HG03280 (cell line): ENCODE measurements at regions not wholly inside any gene's neighbourhood (a gene's known extent, or its start where the extent isn't known, plus 50 kb on each side); places are given as distances from the start of the nearest gene placed in this dataset.
"Not testable (repeated sequence)": the region's sequence is repeated elsewhere in the genome, so short reads cannot be mapped to it uniquely, and the experiment has no call there.

Experiments
- ATAC-seq: cut with Tn5 transposase; IDR thresholded peaks from one replicate; pipeline ENCODE4 v1.9.1; 2021; ENCODE audit warnings: mild to moderate bottlenecking, moderate library complexity; ENCODE audit not compliant: unreplicated experiment

DNA sequence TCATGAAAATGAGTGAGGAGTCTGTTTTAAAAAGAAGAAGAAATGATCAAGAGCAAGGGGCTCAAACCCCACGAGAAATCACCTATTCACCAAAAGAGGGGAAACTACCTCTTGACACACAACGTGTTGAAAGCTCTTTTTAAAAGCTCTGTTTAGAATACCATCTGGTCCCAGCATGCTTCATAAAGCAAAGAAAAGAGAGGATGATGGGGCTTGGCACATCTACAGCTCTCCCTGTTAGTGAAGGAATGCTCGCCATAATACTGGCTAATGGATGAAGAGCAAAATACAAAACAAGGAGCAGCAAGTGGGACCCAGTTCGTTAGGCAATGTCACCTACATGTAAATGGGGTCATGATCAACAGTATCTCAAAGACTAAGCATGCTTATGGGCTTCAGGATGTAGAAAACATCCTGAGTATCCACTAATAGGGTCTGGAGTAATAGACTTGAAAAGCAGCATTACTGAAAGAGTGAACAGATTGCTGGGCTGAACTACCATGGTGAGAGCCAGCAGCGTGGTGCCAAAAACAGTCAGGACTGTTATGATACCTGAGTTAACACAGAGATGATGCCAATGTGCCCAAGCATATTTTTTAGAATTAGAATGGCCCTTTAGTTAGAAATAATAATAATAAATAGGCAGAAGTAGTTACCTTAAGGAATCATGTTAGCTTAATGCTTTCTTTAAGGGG, 159.7 kb upstream of the POU1F1 start:
- ATAC-seq = no peak

DNA sequence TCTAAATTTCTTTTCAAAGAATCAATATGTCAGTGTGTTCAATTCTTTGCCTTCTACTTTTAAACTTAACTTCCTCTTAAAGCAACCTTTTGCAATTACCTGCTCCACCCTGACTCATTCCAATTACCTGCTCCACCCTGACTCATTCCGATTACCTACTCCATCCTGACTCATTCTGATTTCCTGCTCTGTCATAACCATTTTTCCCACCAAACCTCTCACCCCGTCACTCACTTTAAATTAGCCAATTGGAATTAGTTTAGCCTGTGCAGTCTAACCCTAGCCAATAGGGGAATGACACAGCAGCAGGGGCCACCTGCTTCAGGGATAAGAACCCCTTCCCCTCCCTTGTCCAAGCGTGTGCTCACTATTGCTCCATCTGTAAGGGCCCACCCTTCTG, 157.1 kb upstream of the POU1F1 start:
- not testable (repeated sequence) for ATAC-seq

DNA sequence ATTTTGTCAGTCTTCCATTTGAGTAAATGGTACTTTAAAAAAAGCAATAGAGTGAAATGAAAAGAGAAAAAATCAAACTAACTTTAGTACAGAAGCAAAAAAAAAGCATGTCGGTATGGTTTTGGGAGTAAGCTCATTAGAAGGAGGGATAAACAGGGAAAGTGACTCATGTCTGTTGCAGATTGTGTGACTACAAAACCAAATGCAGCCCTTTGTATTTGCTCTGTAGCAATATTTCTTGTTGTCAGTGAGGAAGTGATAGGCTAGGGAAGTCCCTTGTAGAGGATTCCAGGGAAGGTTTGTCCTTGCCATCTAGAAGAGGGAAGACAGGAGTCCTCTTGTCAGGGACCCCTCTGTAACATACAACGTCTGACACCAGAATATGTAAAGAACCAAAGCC, 150.5 kb upstream of the POU1F1 start:
- no peak for ATAC-seq

DNA sequence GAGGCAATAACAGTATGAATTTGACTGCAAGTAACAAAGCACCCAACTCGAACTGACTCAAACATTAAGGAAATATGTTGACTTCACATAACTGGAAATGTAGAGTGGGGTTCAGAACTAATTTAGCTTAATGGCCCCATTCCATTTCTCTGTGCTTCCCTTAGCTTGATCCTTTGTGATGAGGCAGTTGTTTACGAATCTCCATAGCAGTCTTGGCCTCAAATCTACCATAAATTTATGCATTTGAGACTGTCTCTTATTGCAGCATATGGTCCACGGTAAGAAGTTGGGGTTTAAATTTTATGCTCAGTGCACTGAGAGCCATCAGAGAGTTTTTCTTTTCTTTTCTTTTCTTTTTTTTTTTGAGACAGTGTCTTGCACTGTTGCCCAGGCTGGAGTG, 148.7 kb upstream of the POU1F1 start:
- no peak for ATAC-seq

DNA sequence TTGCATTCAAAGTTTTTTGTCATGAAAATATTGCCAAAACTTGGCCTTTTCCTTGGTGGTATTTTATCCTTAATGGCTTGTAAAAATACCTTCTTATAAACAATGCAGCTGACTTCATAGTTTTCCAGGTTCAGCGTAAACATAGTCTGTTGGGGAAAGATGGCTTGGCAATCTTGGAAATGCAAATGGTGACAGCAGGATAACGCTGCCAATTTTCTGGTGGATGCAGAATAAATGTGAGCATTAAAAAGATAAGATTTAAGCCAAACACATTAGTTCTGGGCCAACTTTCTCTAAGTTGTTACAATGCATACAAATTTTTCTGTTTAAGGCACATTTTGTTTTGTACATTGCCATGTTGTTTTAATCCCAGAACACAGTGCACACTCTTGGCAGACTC, 147.0 kb upstream of the POU1F1 start:
- ATAC-seq = no peak

DNA sequence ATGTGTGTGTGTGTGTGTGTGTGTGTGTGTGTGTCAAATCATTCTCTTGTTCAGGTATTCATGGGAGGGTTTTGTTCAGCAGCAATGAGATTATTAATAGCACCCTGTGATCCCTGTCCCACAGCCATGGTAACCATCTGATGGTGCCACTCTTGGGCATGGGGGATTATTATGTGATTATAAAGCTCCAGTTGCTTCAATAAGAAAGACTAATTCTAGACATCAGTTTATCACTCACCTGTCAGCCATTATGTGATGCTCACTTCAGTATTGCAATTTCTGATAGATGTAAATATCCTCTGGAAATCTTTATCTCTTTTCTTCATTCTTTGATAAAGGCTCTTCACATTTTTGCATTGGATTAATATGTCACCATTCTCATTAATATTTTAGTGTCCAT, 145.9 kb upstream of the POU1F1 start:
- no peak for ATAC-seq

DNA sequence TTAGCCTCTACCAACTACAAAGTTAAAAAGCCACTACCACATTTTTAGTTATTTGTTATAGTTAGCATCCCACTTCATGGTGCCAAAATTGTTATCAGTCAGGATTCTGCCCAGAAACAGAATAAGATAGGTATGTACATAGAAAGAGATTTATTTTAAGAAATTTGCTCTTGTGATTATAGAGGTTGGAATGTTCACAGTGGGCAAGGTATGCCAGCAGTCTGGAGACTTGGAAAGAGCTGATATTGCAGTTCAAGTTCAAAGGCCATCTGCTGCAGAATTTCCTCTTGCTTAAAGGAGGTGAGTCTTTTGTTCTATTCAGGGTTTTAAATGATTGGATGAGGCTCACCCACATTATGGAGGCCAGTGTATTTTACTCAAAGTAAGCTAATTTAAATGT, 143.8 kb upstream of the POU1F1 start:
- no peak for ATAC-seq

DNA sequence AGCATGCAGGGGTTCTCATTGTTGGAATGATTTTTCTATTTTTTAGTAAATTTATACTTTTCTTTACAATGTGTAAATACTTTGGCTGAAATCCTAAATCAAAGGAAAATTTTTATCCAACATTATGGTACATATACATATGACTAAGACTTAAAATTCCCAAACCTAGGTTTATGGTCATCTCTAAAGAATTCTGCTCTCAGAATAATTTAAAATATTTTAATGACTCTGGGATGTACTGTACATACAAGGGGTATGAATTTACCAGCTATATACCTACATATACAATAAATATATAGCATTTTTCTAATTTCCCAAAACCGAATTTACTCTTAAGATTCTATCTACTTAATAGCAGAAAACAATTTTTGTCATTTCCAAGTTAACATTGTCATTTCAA, 137.9 kb upstream of the POU1F1 start:
- no peak for ATAC-seq

DNA sequence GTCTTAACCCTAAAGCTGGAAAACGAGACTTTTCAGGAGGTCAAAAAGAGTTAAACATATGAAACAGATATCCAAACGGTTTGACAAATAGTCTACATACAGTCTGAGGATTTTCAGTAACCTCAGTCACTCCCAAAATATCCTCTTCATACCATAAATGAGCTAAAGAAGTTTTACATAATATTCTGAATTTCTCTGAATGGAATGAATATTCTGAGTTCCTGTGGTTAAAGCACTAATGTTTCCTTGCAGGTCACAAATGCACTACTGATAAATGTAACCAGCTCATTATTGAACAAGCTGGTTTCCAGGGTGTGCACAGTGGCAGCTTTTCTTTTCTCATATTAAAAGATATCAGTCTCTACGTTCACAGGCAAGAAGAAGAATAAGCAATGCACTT, 137.4 kb upstream of the POU1F1 start:
- ATAC-seq = no peak

DNA sequence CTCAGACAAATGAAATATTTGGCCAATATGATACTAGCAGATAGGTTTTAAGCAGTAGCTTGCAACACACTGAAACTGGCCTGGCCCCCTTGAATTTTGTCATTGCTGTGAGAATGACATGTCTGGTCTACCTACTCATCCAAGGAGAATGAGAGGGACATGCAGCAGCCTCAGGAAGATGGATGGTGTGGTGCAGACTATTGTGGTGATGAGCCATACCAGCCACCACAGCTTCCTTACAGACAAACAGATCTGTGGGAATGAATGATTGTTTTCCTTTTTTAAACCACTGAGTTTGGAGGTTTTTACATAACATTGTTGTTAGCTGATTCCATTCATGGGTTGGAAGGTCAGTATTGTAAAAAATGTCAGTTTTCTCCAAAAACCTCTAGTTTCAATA, 133.7 kb upstream of the POU1F1 start:
- no peak for ATAC-seq

DNA sequence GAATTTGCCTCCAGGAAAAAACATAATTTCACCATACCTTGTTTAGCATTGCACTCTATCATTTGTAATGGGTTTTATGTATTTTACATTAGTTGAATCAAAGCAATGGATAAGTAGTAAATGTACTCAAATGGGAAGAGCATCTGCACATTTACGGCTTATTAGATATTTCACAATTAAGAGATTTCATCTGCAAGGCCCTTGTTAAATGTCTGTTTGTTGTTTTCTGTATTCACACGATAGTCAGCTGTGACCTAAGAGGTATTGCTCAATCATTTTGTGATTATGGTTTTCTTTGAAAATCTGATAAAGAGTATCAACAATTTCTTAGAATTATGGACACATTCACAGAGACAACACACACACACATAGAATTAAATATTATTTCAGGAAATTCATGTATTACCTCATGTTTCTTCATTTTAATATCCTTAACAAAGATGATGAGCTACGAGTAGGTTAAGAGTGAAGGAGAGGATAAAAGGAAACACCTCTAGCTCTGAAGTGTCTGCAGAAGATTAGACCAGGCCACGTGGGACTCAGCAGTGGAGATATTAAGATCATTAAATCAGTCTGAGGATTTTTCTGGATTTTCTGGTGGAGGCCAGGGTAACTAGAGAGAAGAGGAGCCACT, 121.9 kb upstream of the POU1F1 start:
- ATAC-seq = no peak

DNA sequence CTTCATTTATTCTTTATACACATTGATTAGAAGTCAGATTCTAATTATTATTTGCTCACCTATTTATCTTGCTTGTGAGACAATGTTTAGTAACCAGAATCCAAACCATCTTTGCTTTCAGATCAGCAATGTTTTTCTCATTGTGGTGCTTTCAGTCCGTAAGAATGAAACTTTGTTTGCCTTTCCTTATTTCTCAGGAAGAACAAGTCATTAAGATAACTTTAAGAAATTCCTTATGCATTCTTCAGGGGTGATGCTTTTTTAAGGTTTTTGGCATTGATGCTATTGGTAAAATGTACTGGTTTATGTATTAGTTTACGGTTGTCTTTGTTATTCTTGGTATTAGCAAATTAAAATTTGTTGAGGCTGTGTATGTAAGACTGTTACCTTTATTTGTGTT, 120.8 kb upstream of the POU1F1 start:
- ATAC-seq = no peak

DNA sequence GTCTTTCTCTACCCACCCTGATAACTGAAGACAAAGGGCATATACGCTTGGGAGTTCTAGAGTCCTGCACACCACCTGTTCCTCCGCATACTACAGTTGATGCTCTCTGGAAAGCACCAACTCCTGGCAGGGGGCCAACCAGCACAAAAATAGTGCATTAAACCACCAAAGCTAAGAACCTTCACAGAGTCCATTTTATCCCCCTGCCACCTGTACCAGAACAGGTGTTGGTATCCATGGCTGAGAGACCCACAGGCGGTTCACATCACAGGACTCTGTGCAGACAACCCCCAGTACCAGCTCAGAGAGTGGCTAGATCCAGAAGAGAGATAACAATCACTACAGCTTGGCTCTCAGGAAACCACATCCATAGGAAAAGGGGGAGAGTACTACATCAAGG, 114.4 kb upstream of the POU1F1 start:
- no peak for ATAC-seq

DNA sequence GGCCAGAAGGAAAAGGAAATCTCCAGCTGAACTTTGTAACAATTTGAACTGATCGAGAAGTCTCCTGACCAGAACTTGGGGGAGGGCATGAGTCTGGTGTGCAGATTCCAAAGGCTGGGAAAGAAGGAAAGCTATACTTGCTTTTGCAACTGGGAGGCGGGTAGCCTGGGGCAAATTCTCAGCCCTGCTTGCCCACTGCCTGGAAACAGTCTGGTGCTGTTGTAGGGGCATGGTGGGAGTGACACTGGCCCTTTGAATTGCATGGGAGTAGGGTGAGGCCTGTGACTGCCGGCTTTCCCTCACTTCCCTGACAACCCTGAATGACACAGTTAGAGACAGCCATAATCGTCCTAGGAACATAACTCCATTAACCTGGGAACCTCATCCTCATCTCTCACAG, 114.0 kb upstream of the POU1F1 start:
- ATAC-seq = no peak

DNA sequence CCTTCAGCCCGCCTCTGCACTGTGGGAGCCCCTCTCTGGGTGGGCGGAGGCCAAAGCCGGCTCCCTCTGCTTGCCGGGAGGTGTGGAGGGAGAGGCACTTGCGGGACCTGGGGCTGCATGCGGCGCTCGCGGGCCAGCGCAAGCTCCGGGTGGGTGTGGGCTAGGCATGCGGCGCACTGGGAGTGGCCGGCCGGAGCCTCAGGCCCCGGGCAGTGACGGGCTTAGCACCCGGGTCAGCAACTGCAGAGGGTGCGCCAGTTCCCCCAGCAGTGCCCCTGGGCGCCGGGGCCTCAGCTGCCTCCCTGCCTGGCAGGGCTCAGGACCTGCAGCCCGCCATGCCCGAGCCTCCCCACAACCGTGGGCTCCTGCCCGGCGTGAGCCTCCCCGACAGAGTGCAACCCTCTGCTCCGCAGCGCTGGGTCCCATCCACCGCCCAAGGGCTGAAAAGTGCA, 98.9 kb upstream of the POU1F1 start:
- ATAC-seq = no peak

DNA sequence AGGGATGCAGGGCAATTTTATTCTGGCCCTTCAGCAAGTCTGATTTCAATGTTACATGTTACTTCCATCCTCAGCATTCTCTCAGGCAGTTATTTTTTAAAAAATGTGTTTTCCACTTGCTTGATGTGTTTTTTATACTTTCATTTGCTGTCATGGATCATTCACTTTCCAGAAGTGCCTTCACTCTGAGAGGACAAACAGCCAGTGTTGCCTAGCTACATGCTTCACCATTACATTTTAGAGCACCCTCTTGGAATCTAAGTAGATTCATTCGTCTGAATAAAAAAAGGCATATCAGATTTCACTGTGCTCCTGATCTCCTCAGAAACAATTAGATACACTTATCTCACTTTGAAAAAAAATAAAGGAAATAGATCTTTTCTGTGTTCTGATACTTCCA, 93.6 kb upstream of the POU1F1 start:
- no peak for ATAC-seq

DNA sequence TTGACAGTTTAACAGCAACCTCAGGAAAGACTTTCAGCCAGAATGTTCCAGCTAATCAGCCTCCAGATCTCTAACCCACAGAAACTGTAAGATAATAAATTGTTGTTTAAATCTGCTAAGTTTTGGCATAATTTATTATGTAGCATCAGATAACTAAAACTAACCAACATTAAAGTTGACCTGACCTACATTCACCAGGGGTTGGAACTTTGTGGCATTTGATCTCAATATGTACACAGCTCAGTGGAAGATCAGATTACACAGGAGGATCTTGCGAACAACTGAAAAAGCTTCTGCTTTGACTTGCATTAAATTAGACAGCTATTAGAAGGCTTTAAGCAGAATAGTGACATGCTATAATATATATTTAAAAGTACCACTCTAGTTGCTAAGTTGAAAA, 91.4 kb upstream of the POU1F1 start:
- ATAC-seq = no peak

DNA sequence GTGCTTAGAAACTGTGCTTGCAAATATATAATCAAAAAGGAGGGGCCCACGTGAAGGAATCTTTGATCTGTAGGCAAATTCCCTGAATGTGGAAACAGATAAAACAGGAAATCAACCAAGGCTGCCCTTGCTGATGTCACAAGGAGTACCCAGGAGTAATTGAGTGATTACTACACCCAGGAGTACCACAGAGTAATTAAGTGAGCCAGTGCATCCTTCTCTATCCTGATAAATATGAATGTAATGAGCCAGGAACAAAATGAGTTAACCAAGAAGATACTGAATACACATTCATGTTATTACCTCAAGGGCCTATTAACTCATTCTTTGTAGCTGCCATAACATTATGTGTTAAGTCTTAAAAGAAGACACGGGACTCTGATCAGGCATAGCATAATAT, 87.3 kb upstream of the POU1F1 start:
- ATAC-seq = no peak

DNA sequence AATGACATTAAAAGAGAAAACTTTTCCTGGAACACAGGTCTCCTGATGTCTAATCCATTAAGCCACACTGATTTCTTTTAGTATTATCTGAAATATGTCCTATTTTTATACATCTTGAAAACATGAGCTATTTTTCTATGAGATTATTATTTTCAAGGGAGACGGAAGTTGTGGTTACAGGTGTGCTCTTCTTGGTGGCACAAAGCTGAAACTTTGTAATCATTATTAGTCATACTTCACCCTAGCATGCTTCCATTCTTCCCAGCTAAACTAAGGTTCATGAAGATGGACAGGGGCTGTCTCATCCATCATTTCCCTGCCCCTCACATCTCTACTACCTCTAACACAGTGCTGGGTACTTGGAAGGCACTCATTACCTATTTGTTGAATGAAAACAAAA, 85.6 kb upstream of the POU1F1 start:
- ATAC-seq = no peak

DNA sequence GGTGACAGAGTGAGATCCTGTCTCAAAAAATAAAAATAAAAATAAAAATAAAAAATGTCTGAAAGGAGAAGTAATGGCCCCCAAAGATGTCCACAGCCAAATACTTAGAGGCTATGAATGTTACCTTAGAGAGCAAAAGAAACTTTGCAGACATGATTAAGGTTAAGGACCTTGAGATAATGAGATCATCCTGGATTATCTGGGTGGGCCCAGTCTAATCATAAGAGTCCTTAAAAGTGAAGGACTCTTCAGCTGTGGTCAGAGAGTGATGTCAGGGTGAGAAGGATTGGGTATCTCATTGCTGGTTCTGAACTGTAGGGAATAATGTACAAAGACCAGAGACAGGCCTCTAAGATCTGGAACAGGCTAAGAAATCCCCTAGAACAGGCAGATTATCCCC, 84.9 kb upstream of the POU1F1 start:
- ATAC-seq = no peak

DNA sequence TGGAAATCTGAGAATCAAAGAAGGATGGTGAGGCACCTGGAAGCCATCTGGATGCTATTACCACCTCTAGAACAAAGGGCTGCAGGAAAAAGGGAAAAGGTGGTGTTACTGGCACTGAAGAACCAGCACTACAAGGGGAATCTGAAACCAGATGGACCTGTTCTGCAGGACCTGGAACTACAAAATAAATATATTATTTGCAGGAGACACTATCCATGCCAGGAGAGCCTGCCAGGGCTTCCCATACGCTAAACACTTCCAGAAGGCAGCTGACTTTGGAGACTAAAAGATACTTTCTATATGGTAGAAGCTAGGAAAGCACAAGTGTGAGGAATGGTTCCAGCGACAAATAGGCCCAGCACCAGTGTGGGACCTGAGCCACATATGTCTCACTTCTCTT, 83.4 kb upstream of the POU1F1 start:
- ATAC-seq = no peak

DNA sequence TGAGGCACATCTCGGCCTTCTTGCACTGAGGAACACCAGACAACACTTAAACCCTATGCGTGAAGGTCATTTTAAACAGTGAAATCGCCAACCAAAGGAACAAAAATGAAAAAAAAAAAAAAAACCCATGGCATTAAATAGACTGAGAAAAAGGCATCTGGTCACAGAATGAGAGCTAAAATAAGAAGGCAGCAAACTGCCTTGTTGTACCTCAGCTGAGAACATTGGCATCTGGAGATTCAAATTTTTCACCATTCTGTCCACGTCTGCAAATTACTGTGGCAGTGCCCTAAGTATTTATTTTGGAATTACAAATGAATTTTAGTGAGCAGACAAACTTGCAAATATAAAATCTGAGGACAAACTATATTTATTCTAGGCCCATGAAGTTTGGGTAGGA, 82.6 kb upstream of the POU1F1 start:
- no peak for ATAC-seq

DNA sequence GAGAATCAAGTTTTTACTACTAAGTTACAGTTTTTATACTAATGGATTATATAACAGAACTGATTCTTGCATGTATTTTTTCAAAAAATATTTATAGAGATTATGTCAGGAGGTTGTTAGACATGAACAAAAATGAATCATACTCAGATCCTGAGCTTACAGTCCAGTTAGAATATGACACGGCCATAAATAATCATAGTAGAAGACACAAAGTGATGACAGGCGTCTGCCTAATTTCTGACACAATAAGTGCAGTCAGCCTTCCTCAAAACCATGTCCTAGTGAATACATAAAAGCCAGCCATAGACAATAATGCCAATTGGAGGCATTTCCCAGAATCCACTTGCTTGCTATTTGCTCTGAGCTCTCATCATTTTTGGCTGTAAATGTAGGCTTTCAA, 81.7 kb upstream of the POU1F1 start:
- ATAC-seq = no peak
